SK-N-SH (cell line): ENCODE measurements at regions not wholly inside any gene's neighbourhood (a gene's known extent, or its start where the extent isn't known, plus 50 kb on each side); places are given as distances from the start of the nearest gene placed in this dataset.

ENCODE experiments used
- CTCF ChIA-PET: fragments of 300-600, 350-600 bp; formaldehyde crosslinking; extraction: SDS; loops from one replicate; lab custom pipeline; 2021; lab: Yijun Ruan, JAX
- POLR2A ChIA-PET: fragments of 350-600 bp; sonication (Branson Sonifier 250); formaldehyde crosslinking; extraction: SDS; loops from one replicate; lab custom pipeline; 2020; ENCODE audit warnings: antibody characterized with exemption, inconsistent platforms; lab: Yijun Ruan, JAX
- DNase-seq: peaks from one replicate; pipeline ENCODE4 v3.0.0; 2012
- H2AFZ ChIP-seq: fragments of 200-600 bp; sonication (generic); 2 replicates; pipeline ENCODE4 v1.8.1; 2016; ENCODE audit warnings: antibody characterized with exemption, mild to moderate bottlenecking, low read depth
- H3F3A ChIP-seq: fragments of 200-600 bp; sonication (generic); replicated peaks from 2 replicates; pipeline ENCODE3; 2016; ENCODE audit warnings: antibody characterized with exemption, mild to moderate bottlenecking; ENCODE audit not compliant: insufficient read depth
- H3K27ac ChIP-seq, 2 experiments: fragments of 200-500 bp in 1 of 2; fragments of 200-600 bp in 1 of 2; sonication (Bioruptor generic) in 1 of 2; sonication (generic), shearing (Covaris generic) in 1 of 2; 2 replicates each; pipeline versions ENCODE4 v1.5.1 to v1.6.1; 2014 to 2016; ENCODE audit warnings: low read depth in 2 of 2, inconsistent platforms in 1 of 2, low read length in 1 of 2, mild to moderate bottlenecking in 1 of 2, mixed read lengths in 1 of 2
- H3K27me3 ChIP-seq: fragments of 200-600 bp; sonication (generic), shearing (Covaris generic); 2 replicates; pipeline ENCODE4 v1.6.1; 2016; ENCODE audit warnings: mixed run types; ENCODE audit not compliant: insufficient read depth
- H3K36me3 ChIP-seq, 2 experiments: fragments of 200-500 bp in 1 of 2; fragments of 200-600 bp in 1 of 2; sonication (Bioruptor generic) in 1 of 2; sonication (generic) in 1 of 2; replicated peaks in 1 of 2; 2 replicates each; pipeline versions ENCODE3 to v1.5.1; 2014 to 2016; ENCODE audit warnings: low read length in 1 of 2, mild to moderate bottlenecking in 1 of 2; ENCODE audit not compliant: insufficient read depth in 2 of 2, control insufficient read depth in 1 of 2
- H3K4me1 ChIP-seq, 2 experiments: fragments of 200-500 bp in 1 of 2; fragments of 200-600 bp in 1 of 2; sonication (Bioruptor generic) in 1 of 2; sonication (generic), shearing (Covaris generic) in 1 of 2; 2 replicates each; pipeline versions ENCODE4 v1.5.1 to v1.6.1; 2014 to 2016; ENCODE audit warnings: low read depth in 1 of 2, low read length in 1 of 2, mixed run types in 1 of 2; ENCODE audit not compliant: insufficient read depth in 2 of 2, control insufficient read depth in 1 of 2
- H3K4me2 ChIP-seq: fragments of 200-600 bp; sonication (generic), shearing (Covaris generic); 2 replicates; pipeline ENCODE4 v1.6.1; 2017; ENCODE audit warnings: mixed run types
- H3K4me3 ChIP-seq, 2 experiments: fragments of 200-500 bp in 1 of 2; fragments of 200-600 bp in 1 of 2; sonication (Bioruptor generic) in 1 of 2; sonication (generic), shearing (Covaris generic) in 1 of 2; 2 replicates each; pipeline versions ENCODE4 v1.5.1 to v1.8.1; 2014 to 2016; ENCODE audit warnings: low read depth in 2 of 2, inconsistent platforms in 1 of 2, low read length in 1 of 2, mild to moderate bottlenecking in 1 of 2, mixed read lengths in 1 of 2, moderate library complexity in 1 of 2
- H3K79me2 ChIP-seq: fragments of 200-600 bp; sonication (generic); 2 replicates; pipeline ENCODE4 v1.8.1; 2017; ENCODE audit warnings: mild to moderate bottlenecking; ENCODE audit not compliant: insufficient read depth
- H3K9ac ChIP-seq: fragments of 200-600 bp; sonication (generic); 2 replicates; pipeline ENCODE4 v1.6.1; 2017; ENCODE audit warnings: mixed run types
- H3K9me2 ChIP-seq: fragments of 200-600 bp; sonication (generic); 2 replicates; pipeline ENCODE4 v1.6.1; 2017; ENCODE audit warnings: mixed run types
- H3K9me3 ChIP-seq: fragments of 200-600 bp; sonication (generic); 2 replicates; pipeline ENCODE4 v1.6.1; 2017; ENCODE audit warnings: mixed run types, mild to moderate bottlenecking, moderate library complexity
- H4K20me1 ChIP-seq: fragments of 200-600 bp; sonication (generic); 2 replicates; pipeline ENCODE4 v1.6.1; 2017; ENCODE audit warnings: mild to moderate bottlenecking, mixed run types; ENCODE audit not compliant: insufficient read depth
- CHD2 ChIP-seq: fragments of 150-350 bp; IDR thresholded peaks from 2 replicates; pipeline ENCODE4 v1.6.1; 2018; ENCODE audit warnings: low read length; ENCODE audit not compliant: partially characterized antibody
- ELF1 ChIP-seq: IDR thresholded peaks from 2 replicates; pipeline ENCODE4 v1.4.0; 2012
- EP300 ChIP-seq, 2 experiments: IDR thresholded peaks; 2 replicates each; pipeline versions ENCODE4 v1.4.0 to v1.6.1; 2012; ENCODE audit warnings: borderline replicate concordance in 1 of 2, low read depth in 1 of 2, low read length in 1 of 2
- EZH2phosphoT487 ChIP-seq: fragments of 200-600 bp; sonication (generic); IDR thresholded peaks from 2 replicates; pipeline ENCODE4 v1.6.1; 2017; ENCODE audit warnings: low read depth, mixed run types, mild to moderate bottlenecking, antibody characterized with exemption, moderate library complexity, borderline replicate concordance
- FOSL2 ChIP-seq: IDR thresholded peaks from 2 replicates; pipeline ENCODE4 v1.4.0; 2012; ENCODE audit warnings: low read depth, mild to moderate bottlenecking, moderate library complexity, borderline replicate concordance
- FOXJ3 ChIP-seq: sonication (generic); formaldehyde crosslinking; IDR thresholded peaks from 2 replicates; pipeline ENCODE4 v1.5.1; 2020; ENCODE audit warnings: mild to moderate bottlenecking, missing genetic modification reagents
- JUND ChIP-seq: IDR thresholded peaks from 2 replicates; pipeline ENCODE4 v1.4.0; 2012
- MEF2A ChIP-seq: IDR thresholded peaks from 2 replicates; pipeline ENCODE4 v1.4.0; 2012; ENCODE audit warnings: low read depth, borderline replicate concordance
- MXI1 ChIP-seq: IDR thresholded peaks from 2 replicates; pipeline ENCODE4 v1.6.1; 2012; ENCODE audit warnings: mild to moderate bottlenecking, low read depth, low read length, improper control_type of control experiment
- NFIC ChIP-seq: IDR thresholded peaks from 2 replicates; pipeline ENCODE4 v1.4.0; 2012; ENCODE audit warnings: borderline replicate concordance
- PBX3 ChIP-seq: IDR thresholded peaks from 2 replicates; pipeline ENCODE4; 2012
- RAD21 ChIP-seq: IDR thresholded peaks from 2 replicates; pipeline ENCODE4 v1.6.1; 2012; ENCODE audit warnings: mild to moderate bottlenecking, low read length
- RCOR1 ChIP-seq: fragments of 150-350 bp; IDR thresholded peaks from 2 replicates; pipeline ENCODE4 v1.6.1; 2017; ENCODE audit warnings: antibody characterized with exemption, low read length
- RFX5 ChIP-seq: IDR thresholded peaks from 2 replicates; pipeline ENCODE4 v1.6.1; 2012; ENCODE audit warnings: mild to moderate bottlenecking, improper control_type of control experiment, low read length
- RXRA ChIP-seq: IDR thresholded peaks from 2 replicates; pipeline ENCODE4 v1.4.0; 2012; ENCODE audit warnings: low read depth, mild to moderate bottlenecking, borderline replicate concordance
- TAF1 ChIP-seq: IDR thresholded peaks from 2 replicates; pipeline ENCODE4 v1.6.1; 2012; ENCODE audit warnings: low read depth, mild to moderate bottlenecking, low read length, moderate library complexity, borderline replicate concordance
- TCF12 ChIP-seq: IDR thresholded peaks from 2 replicates; pipeline ENCODE4 v1.4.0; 2012
- TEAD4 ChIP-seq: IDR thresholded peaks from 2 replicates; pipeline ENCODE4 v1.4.0; 2012; ENCODE audit warnings: mild to moderate bottlenecking, borderline replicate concordance; ENCODE audit not compliant: insufficient read depth
- USF2 ChIP-seq: fragments of 150-350 bp; IDR thresholded peaks from 2 replicates; pipeline ENCODE4 v1.6.1; 2017; ENCODE audit warnings: antibody characterized with exemption, low read length, low read depth, borderline replicate concordance
- ZBTB33 ChIP-seq: IDR thresholded peaks from 2 replicates; pipeline ENCODE4 v1.4.0; 2012; ENCODE audit warnings: low read depth, borderline replicate concordance
- WGBS: methylation state at CpG from one replicate; pipeline ENCODE4 v1.1.6; 2017; ENCODE audit warnings: low lambda C conversion rate; 5-methylcytosine and 5-hydroxymethylcytosine counted together
- TF ChIP-seq, protein P1 (sequence below): fragments of 200-600 bp; sonication (generic); IDR thresholded peaks from 2 replicates; pipeline ENCODE4 v1.6.1; 2017; ENCODE audit warnings: antibody characterized with exemption, mild to moderate bottlenecking, moderate library complexity
- TF ChIP-seq, protein P2 (sequence below): fragments of 150-350 bp; IDR thresholded peaks from 2 replicates; pipeline ENCODE4 v1.6.1; 2016; ENCODE audit warnings: mild to moderate bottlenecking, low read depth, low read length

DNA sequence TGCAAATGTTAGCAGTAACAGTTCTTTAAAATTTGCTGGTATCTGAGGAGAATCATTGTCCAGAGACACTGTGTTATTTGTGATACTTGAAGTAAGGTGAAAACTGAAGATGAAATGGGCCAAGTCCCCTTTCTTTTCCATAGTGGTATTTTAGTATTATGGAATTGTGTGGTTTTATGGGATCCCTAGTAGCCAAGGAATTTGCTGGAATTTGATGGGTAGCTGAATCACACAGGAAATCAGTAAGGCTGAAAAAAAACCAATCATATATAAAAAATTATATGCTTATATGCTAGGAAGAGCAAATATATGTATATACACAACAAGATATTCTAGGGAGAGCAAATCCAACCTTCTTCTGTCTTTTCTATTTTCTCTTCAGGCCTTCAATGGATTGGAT is 54.2 kb upstream of the TACR1 start:
- no peaks in the 10 kb centered on the region for H3K79me2 ChIP-seq
- CTCF ChIA-PET = no interaction called here
- no peak overlapping the region for H3K9ac ChIP-seq
- no peaks in the 10 kb centered on the region for H3F3A ChIP-seq
- no peaks in the 10 kb centered on the region for H4K20me1 ChIP-seq
- H2AFZ ChIP-seq = no peak overlapping the region
- no peak overlapping the region for H3K27ac ChIP-seq
- H3K4me2 ChIP-seq = no peak overlapping the region
- no peaks in the 10 kb centered on the region for H3K27me3 ChIP-seq
- H3K9me2 ChIP-seq = no peaks in the 10 kb centered on the region
- peaks cover 17% of the 10 kb centered on the region; the same call in 1 of the 2 replicates for H3K9me3 ChIP-seq
- DNase-seq = no peak
- no peaks in the 10 kb centered on the region for H3K36me3 ChIP-seq
- H3K4me1 ChIP-seq = no peaks in the 10 kb centered on the region
- no peak overlapping the region for H3K4me3 ChIP-seq
- POLR2A ChIA-PET = no interaction called here
- no peak for TF ChIP-seq TAF1
- no peak for TF ChIP-seq RXRA
- no peak for TF ChIP-seq PBX3
- TF ChIP-seq RFX5 = no peak
- TF ChIP-seq, protein P1, sequence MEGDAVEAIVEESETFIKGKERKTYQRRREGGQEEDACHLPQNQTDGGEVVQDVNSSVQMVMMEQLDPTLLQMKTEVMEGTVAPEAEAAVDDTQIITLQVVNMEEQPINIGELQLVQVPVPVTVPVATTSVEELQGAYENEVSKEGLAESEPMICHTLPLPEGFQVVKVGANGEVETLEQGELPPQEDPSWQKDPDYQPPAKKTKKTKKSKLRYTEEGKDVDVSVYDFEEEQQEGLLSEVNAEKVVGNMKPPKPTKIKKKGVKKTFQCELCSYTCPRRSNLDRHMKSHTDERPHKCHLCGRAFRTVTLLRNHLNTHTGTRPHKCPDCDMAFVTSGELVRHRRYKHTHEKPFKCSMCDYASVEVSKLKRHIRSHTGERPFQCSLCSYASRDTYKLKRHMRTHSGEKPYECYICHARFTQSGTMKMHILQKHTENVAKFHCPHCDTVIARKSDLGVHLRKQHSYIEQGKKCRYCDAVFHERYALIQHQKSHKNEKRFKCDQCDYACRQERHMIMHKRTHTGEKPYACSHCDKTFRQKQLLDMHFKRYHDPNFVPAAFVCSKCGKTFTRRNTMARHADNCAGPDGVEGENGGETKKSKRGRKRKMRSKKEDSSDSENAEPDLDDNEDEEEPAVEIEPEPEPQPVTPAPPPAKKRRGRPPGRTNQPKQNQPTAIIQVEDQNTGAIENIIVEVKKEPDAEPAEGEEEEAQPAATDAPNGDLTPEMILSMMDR = no peak
- no peak for TF ChIP-seq ELF1
- no peak for TF ChIP-seq FOXJ3 (CRISPR knock-in tag)
- no peak for TF ChIP-seq ZBTB33

GRCh38 chr2:75251896-75252295 is 52.6 kb upstream of the TACR1 start:
- no peaks in the 10 kb centered on the region for H4K20me1 ChIP-seq
- no peaks in the 10 kb centered on the region for H3K79me2 ChIP-seq
- ChIA-PET POLR2A (no interaction called here), CTCF (no interaction called here)
- H3K4me1 ChIP-seq = no peaks in the 10 kb centered on the region
- H3F3A ChIP-seq = no peaks in the 10 kb centered on the region
- no peaks in the 10 kb centered on the region for H3K9me2 ChIP-seq
- no peak overlapping the region for H3K4me3 ChIP-seq
- no peak for DNase-seq
- WGBS = 47% methylated on average over 3 of the region's 3 CpGs
- no peaks in the 10 kb centered on the region for H3K36me3 ChIP-seq
- H3K4me2 ChIP-seq = no peak overlapping the region
- H3K9ac ChIP-seq = no peak overlapping the region
- peaks cover 8% of the 10 kb centered on the region; the same call in 1 of the 2 replicates for H3K9me3 ChIP-seq
- no peaks in the 10 kb centered on the region for H3K27me3 ChIP-seq
- H3K27ac ChIP-seq = no peak overlapping the region
- H2AFZ ChIP-seq = no peak overlapping the region
- TF ChIP-seq JUND (no peak), TCF12 (no peak), MXI1 (no peak), RXRA (no peak), FOXJ3 (CRISPR knock-in tag) (no peak), CHD2 (no peak), NFIC (no peak), EP300 (IDR thresholded peaks at IDR 0.05; ENCODE audit: borderline replicate concordance in 1 of 2, low read depth in 1 of 2, low read length in 1 of 2) (no peak), RCOR1 (no peak), MEF2A (no peak), FOSL2 (no peak), USF2 (no peak), EZH2phosphoT487 (no peak), RFX5 (no peak), TEAD4 (no peak), RAD21 (no peak)
- TF ChIP-seq, protein P2, sequence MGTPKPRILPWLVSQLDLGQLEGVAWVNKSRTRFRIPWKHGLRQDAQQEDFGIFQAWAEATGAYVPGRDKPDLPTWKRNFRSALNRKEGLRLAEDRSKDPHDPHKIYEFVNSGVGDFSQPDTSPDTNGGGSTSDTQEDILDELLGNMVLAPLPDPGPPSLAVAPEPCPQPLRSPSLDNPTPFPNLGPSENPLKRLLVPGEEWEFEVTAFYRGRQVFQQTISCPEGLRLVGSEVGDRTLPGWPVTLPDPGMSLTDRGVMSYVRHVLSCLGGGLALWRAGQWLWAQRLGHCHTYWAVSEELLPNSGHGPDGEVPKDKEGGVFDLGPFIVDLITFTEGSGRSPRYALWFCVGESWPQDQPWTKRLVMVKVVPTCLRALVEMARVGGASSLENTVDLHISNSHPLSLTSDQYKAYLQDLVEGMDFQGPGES = no peak
